ENCODE measurements at regions not wholly inside any gene's neighbourhood (a gene's known extent, or its start where the extent isn't known, plus 50 kb on each side); places are given as distances from the start of the nearest gene placed in this dataset.

DNA sequence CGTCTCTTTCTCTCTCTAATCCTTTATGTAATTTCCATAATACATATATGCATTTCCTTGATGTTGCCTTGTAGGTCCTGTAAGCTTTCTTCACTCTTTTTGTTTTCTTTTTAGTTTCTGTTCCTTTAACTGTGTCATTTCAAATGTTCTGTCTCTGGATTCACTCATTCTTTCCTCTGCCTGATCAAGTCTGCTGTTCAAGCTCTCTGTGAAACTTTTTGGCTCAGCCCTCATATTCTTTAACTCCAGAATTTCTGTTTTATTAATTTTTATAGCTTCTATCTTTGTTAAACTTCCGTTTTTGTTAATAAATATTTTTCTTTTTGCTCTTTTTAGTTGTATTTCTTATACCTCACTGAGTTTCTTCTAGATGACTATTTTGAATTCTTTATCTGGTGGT, 321.3 kb upstream of the LMO3 start:
- TF ChIP-seq, protein P1, sequence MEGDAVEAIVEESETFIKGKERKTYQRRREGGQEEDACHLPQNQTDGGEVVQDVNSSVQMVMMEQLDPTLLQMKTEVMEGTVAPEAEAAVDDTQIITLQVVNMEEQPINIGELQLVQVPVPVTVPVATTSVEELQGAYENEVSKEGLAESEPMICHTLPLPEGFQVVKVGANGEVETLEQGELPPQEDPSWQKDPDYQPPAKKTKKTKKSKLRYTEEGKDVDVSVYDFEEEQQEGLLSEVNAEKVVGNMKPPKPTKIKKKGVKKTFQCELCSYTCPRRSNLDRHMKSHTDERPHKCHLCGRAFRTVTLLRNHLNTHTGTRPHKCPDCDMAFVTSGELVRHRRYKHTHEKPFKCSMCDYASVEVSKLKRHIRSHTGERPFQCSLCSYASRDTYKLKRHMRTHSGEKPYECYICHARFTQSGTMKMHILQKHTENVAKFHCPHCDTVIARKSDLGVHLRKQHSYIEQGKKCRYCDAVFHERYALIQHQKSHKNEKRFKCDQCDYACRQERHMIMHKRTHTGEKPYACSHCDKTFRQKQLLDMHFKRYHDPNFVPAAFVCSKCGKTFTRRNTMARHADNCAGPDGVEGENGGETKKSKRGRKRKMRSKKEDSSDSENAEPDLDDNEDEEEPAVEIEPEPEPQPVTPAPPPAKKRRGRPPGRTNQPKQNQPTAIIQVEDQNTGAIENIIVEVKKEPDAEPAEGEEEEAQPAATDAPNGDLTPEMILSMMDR (IDR thresholded peaks at IDR 0.05): no peak
- no peak for TF ChIP-seq EZH2 (IDR thresholded peaks at IDR 0.05; ENCODE audit: borderline replicate concordance, insufficient read depth, low read depth, low read length, poor library complexity, severe bottlenecking)

Measured in B cell (primary cell).